ENCODE measurements at regions not wholly inside any gene's neighbourhood (a gene's known extent, or its start where the extent isn't known, plus 50 kb on each side); places are given as distances from the start of the nearest gene placed in this dataset.

DNA sequence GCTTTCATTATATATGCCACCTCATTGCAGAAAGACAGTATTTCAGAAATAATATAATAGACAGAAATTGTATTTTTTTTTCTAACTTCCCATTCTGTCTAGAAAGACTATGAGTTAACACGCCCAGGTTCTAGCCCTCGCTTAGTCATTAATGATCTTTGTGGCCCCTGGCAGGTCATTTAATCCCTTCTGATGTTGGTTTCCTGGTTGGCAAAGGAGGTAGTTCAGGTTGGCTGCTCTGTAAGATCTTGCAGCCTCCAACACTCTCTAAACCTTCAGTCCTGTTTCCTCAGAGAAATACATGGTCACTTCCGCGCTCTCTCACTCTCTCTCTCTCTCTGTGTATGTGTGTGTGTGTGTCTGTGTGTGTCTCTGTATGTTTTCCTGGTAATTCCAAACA is 156.3 kb upstream of the NOCT start:
- no peak overlapping the region for H3K18ac ChIP-seq (ENCODE audit: low read length)
- no peak overlapping the region for H4K91ac ChIP-seq (ENCODE audit: low read depth, low read length, poor library complexity)
- no peak overlapping the region for H3K4ac ChIP-seq (ENCODE audit: low read length)
- H3K27me3 ChIP-seq (ENCODE audit: control insufficient read depth in 3 of 3, insufficient read depth in 3 of 3, low read depth in 1 of 3, low read length in 3 of 3) = no peaks in the 10 kb centered on the region
- H3K27ac ChIP-seq (replicated peaks; ENCODE audit: low read length) = no peak overlapping the region
- no peak overlapping the region for H3K23ac ChIP-seq (ENCODE audit: low read depth, low read length, poor library complexity)
- no peak overlapping the region for H3K4me2 ChIP-seq (ENCODE audit: insufficient read depth, low read length, poor library complexity, severe bottlenecking)
- H2BK15ac ChIP-seq (ENCODE audit: low read length) = no peak overlapping the region
- H2AK5ac ChIP-seq (ENCODE audit: low read depth, low read length) = no peak overlapping the region
- H2BK5ac ChIP-seq (ENCODE audit: low read length) = no peak overlapping the region
- no peaks in the 10 kb centered on the region for H3K79me1 ChIP-seq (ENCODE audit: low read depth, low read length)
- H3K14ac ChIP-seq (ENCODE audit: low read length) = no peak overlapping the region
- H3K4me1 ChIP-seq (ENCODE audit: control insufficient read depth in 2 of 2, insufficient read depth in 1 of 2, low read depth in 1 of 2, low read length in 2 of 2) = no peaks in the 10 kb centered on the region
- H2BK12ac ChIP-seq (ENCODE audit: low read length) = no peak overlapping the region
- H3K9ac ChIP-seq (ENCODE audit: low read depth, low read length, poor library complexity) = no peak overlapping the region
- WGBS, 2 donors (ENCODE audit: extremely low coverage in 2 of 2, insufficient read length in 2 of 2, insufficient replicate concordance in 1 of 2) = no CpG with 5 or more reads among the region's 4 CpGs
- no peak for DNase-seq (ENCODE audit: low spot score)
- no peak overlapping the region for H3K4me3 ChIP-seq (ENCODE audit: low read length in 2 of 2)
- H2AFZ ChIP-seq (ENCODE audit: low read length) = no peak overlapping the region
- H4K8ac ChIP-seq (ENCODE audit: low read depth, low read length) = no peak overlapping the region
- no peaks in the 10 kb centered on the region for H3K36me3 ChIP-seq (replicated peaks in 1 of 2; ENCODE audit: control insufficient read depth in 2 of 2, insufficient read depth in 2 of 2, low read length in 2 of 2)
- H3K9me3 ChIP-seq (replicated peaks in 1 of 2; ENCODE audit: control insufficient read depth in 2 of 2, insufficient read depth in 1 of 2, low read depth in 1 of 2, low read length in 2 of 2) = no peaks in the 10 kb centered on the region
- no peak overlapping the region for H2BK120ac ChIP-seq (ENCODE audit: low read depth, low read length)

- Histone ChIP-seq H3K18ac (ENCODE audit: low read length) (no peak overlapping the region), H2AK5ac (ENCODE audit: low read depth, low read length) (no peak overlapping the region), H2BK12ac (ENCODE audit: low read length) (no peak overlapping the region), H3K4ac (ENCODE audit: low read length) (no peak overlapping the region), H3K9ac (ENCODE audit: low read depth, low read length, poor library complexity) (no peak overlapping the region), H3K14ac (ENCODE audit: low read length) (no peak overlapping the region), H3K27ac (replicated peaks; ENCODE audit: low read length) (no peak overlapping the region), H2BK120ac (ENCODE audit: low read depth, low read length) (no peak overlapping the region), H3K9me3 (replicated peaks in 1 of 2; ENCODE audit: control insufficient read depth in 2 of 2, insufficient read depth in 1 of 2, low read depth in 1 of 2, low read length in 2 of 2) (no peaks in the 10 kb centered on the region), H3K27me3 (ENCODE audit: control insufficient read depth in 3 of 3, insufficient read depth in 3 of 3, low read depth in 1 of 3, low read length in 3 of 3) (no peaks in the 10 kb centered on the region), H2BK5ac (ENCODE audit: low read length) (no peak overlapping the region), H4K91ac (ENCODE audit: low read depth, low read length, poor library complexity) (no peak overlapping the region), H3K79me1 (ENCODE audit: low read depth, low read length) (no peaks in the 10 kb centered on the region), H3K4me3 (ENCODE audit: low read length in 2 of 2) (no peak overlapping the region), H3K23ac (ENCODE audit: low read depth, low read length, poor library complexity) (no peak overlapping the region), H2AFZ (ENCODE audit: low read length) (no peak overlapping the region), H3K4me2 (ENCODE audit: insufficient read depth, low read length, poor library complexity, severe bottlenecking) (no peak overlapping the region), H2BK15ac (ENCODE audit: low read length) (no peak overlapping the region), H3K4me1 (ENCODE audit: control insufficient read depth in 2 of 2, insufficient read depth in 1 of 2, low read depth in 1 of 2, low read length in 2 of 2) (no peaks in the 10 kb centered on the region), H4K8ac (ENCODE audit: low read depth, low read length) (no peak overlapping the region), H3K36me3 (replicated peaks in 1 of 2; ENCODE audit: control insufficient read depth in 2 of 2, insufficient read depth in 2 of 2, low read length in 2 of 2) (no peaks in the 10 kb centered on the region)
- no peak for DNase-seq (ENCODE audit: low spot score)
These were observed 157.2 kb upstream of the NOCT start for GRCh38 chr4:138858419-138858818.

DNA sequence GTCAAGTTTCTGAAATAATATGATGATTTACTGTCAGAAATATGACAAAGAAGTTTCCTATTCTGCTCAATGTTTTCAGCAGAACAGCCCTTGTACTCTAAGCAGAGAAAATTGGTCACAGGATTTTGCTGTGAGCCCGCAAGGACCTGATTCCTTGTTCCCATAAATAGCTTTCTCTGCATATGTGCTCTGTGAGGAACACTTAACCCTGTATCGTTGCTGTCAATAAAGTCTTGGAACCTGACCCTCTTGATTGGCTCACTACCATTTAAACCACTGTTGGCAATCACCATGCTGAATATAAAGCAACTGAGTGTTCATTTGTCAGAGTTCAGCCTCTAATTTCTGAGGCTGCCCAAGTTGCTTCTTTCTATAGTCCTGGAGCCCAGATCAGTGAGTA is 158.2 kb upstream of the NOCT start:
- Histone ChIP-seq H2BK15ac (ENCODE audit: low read length) (no peak overlapping the region), H3K79me1 (ENCODE audit: low read depth, low read length) (no peaks in the 10 kb centered on the region), H2BK120ac (ENCODE audit: low read depth, low read length) (no peak overlapping the region), H3K27me3 (ENCODE audit: control insufficient read depth in 3 of 3, insufficient read depth in 3 of 3, low read depth in 1 of 3, low read length in 3 of 3) (peaks cover 0 to 3% (median 0%) of the 10 kb centered on the region in 3 experiments), H3K14ac (ENCODE audit: low read length) (no peak overlapping the region), H4K91ac (ENCODE audit: low read depth, low read length, poor library complexity) (no peak overlapping the region), H3K27ac (replicated peaks; ENCODE audit: low read length) (no peak overlapping the region), H3K9me3 (replicated peaks in 1 of 2; ENCODE audit: control insufficient read depth in 2 of 2, insufficient read depth in 1 of 2, low read depth in 1 of 2, low read length in 2 of 2) (no peaks in the 10 kb centered on the region), H2AK5ac (ENCODE audit: low read depth, low read length) (no peak overlapping the region), H2AFZ (ENCODE audit: low read length) (no peak overlapping the region), H3K36me3 (replicated peaks in 1 of 2; ENCODE audit: control insufficient read depth in 2 of 2, insufficient read depth in 2 of 2, low read length in 2 of 2) (no peaks in the 10 kb centered on the region), H3K4me2 (ENCODE audit: insufficient read depth, low read length, poor library complexity, severe bottlenecking) (no peak overlapping the region), H3K9ac (ENCODE audit: low read depth, low read length, poor library complexity) (no peak overlapping the region), H2BK12ac (ENCODE audit: low read length) (no peak overlapping the region), H3K18ac (ENCODE audit: low read length) (no peak overlapping the region), H3K4me3 (ENCODE audit: low read length in 2 of 2) (no peak overlapping the region), H2BK5ac (ENCODE audit: low read length) (no peak overlapping the region), H4K8ac (ENCODE audit: low read depth, low read length) (no peak overlapping the region), H3K23ac (ENCODE audit: low read depth, low read length, poor library complexity) (no peak overlapping the region), H3K4me1 (ENCODE audit: control insufficient read depth in 2 of 2, insufficient read depth in 1 of 2, low read depth in 1 of 2, low read length in 2 of 2) (no peaks in the 10 kb centered on the region), H3K4ac (ENCODE audit: low read length) (no peak overlapping the region)
- WGBS, 2 donors (ENCODE audit: extremely low coverage in 2 of 2, insufficient read length in 2 of 2, insufficient replicate concordance in 1 of 2) = no CpG with 5 or more reads among the region's 2 CpGs
- no peak for DNase-seq (ENCODE audit: low spot score)

GRCh38 chr4:138852681-138853080 is 162.9 kb upstream of the NOCT start:
- Histone ChIP-seq H2AK5ac (ENCODE audit: low read depth, low read length) (no peak overlapping the region), H3K23ac (ENCODE audit: low read depth, low read length, poor library complexity) (no peak overlapping the region), H4K8ac (ENCODE audit: low read depth, low read length) (no peak overlapping the region), H3K14ac (ENCODE audit: low read length) (no peak overlapping the region), H2BK15ac (ENCODE audit: low read length) (no peak overlapping the region), H2BK120ac (ENCODE audit: low read depth, low read length) (no peak overlapping the region), H2BK12ac (ENCODE audit: low read length) (no peak overlapping the region), H3K9ac (ENCODE audit: low read depth, low read length, poor library complexity) (no peak overlapping the region), H3K79me1 (ENCODE audit: low read depth, low read length) (no peaks in the 10 kb centered on the region), H4K91ac (ENCODE audit: low read depth, low read length, poor library complexity) (no peak overlapping the region), H3K4me3 (ENCODE audit: low read length in 2 of 2) (no peak overlapping the region), H2BK5ac (ENCODE audit: low read length) (no peak overlapping the region), H3K27ac (replicated peaks; ENCODE audit: low read length) (no peak overlapping the region), H3K4ac (ENCODE audit: low read length) (no peak overlapping the region), H3K4me1 (ENCODE audit: control insufficient read depth in 2 of 2, insufficient read depth in 1 of 2, low read depth in 1 of 2, low read length in 2 of 2) (peaks cover 0 to 5% of the 10 kb centered on the region in 2 donors), H3K4me2 (ENCODE audit: insufficient read depth, low read length, poor library complexity, severe bottlenecking) (no peak overlapping the region), H3K9me3 (replicated peaks in 1 of 2; ENCODE audit: control insufficient read depth in 2 of 2, insufficient read depth in 1 of 2, low read depth in 1 of 2, low read length in 2 of 2) (no peaks in the 10 kb centered on the region), H3K27me3 (ENCODE audit: control insufficient read depth in 3 of 3, insufficient read depth in 3 of 3, low read depth in 1 of 3, low read length in 3 of 3) (peaks cover 0 to 9% (median 0%) of the 10 kb centered on the region in 3 experiments), H3K18ac (ENCODE audit: low read length) (no peak overlapping the region), H2AFZ (ENCODE audit: low read length) (no peak overlapping the region), H3K36me3 (replicated peaks in 1 of 2; ENCODE audit: control insufficient read depth in 2 of 2, insufficient read depth in 2 of 2, low read length in 2 of 2) (no peaks in the 10 kb centered on the region)
- WGBS, 2 donors (ENCODE audit: extremely low coverage in 2 of 2, insufficient read length in 2 of 2, insufficient replicate concordance in 1 of 2) = no CpG with 5 or more reads among the region's 2 CpGs
- no peak for DNase-seq (ENCODE audit: low spot score)

Data from neuronal stem cell (in vitro differentiated cells).